H1 (cell line): ENCODE measurements at regions not wholly inside any gene's neighbourhood (a gene's known extent, or its start where the extent isn't known, plus 50 kb on each side); places are given as distances from the start of the nearest gene placed in this dataset.

ENCODE experiments used
- EP300 ChIP-seq, 2 experiments: IDR thresholded peaks; 1 replicate in 1 of 2; 2 replicates in 1 of 2; pipeline ENCODE4 v1.6.1; 2011 to 2012; ENCODE audit warnings: low read depth in 2 of 2, low read length in 2 of 2, mild to moderate bottlenecking in 2 of 2, borderline replicate concordance in 1 of 2, inconsistent platforms in 1 of 2, moderate library complexity in 1 of 2
- POU5F1 ChIP-seq: IDR thresholded peaks from 2 replicates; pipeline ENCODE4 v1.6.1; 2011; ENCODE audit warnings: low read depth, mild to moderate bottlenecking, low read length, moderate library complexity

DNA sequence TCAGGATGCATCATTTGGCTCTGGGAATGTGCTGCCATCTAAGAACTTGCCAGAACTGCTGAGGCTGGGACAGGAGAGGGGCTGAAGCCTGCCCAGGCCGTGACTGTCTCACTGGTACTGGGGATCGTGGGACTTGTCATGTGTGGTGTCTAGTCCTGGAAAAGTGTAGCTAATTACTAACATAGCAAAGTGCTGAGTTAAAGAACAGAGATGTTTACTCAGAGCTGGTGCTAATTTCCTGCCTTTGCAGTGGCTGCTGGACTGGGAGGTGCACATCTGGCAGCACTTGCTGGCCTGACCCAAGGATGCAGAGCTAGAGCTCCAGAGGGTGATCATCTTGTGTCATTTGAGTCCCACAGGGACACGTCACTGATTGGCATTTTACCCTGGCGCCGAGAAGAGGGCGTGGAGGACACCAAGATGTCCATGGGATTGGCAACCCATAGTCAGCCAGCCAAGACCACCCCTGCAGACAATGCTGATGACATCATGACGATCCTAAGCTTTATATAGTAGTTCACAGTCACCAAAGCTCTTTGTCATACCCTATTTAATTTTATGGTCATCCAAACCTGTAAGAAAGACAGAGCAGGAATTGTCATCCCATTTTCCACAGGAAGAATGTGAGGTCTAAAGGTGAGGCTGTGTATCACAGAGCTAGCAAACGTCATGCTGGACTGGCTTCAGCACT, 110.1 kb upstream of the SLC44A3 start (continued):
- TF ChIP-seq EP300 (IDR thresholded peaks at IDR 0.05; ENCODE audit: borderline replicate concordance in 1 of 2, low read depth in 2 of 2, low read length in 2 of 2) (no peak), POU5F1 (no peak)
